Activated CD4-positive, alpha-beta T cell treated with anti-CD3 and anti-CD28 coated beads, Interleukin-2, amount 10 ng/mL, durations not matched to agents 24 days and 14 days (primary cell): ENCODE measurements at regions not wholly inside any gene's neighbourhood (a gene's known extent, or its start where the extent isn't known, plus 50 kb on each side); places are given as distances from the start of the nearest gene placed in this dataset.

Source experiments
- DNase-seq: peaks from one replicate; pipeline ENCODE4 v3.0.0; 2022
- H3K27ac Mint-ChIP-seq: one replicate; pipeline ENCODE4 v1.8.0; 2022; ENCODE audit warnings: mild to moderate bottlenecking, mixed read lengths
- H3K27me3 Mint-ChIP-seq: one replicate; pipeline ENCODE4 v1.8.0; 2022; ENCODE audit warnings: mixed read lengths
- H3K36me3 Mint-ChIP-seq: one replicate; pipeline ENCODE4 v1.8.0; 2022; ENCODE audit warnings: low read depth, mild to moderate bottlenecking, mixed read lengths
- H3K4me1 Mint-ChIP-seq: one replicate; pipeline ENCODE4 v1.8.0; 2021; ENCODE audit warnings: mixed read lengths
- H3K4me3 Mint-ChIP-seq: one replicate; pipeline ENCODE4 v1.8.0; 2022; ENCODE audit warnings: mild to moderate bottlenecking, moderate library complexity, mixed read lengths
- H3K9me3 Mint-ChIP-seq: one replicate; pipeline ENCODE4 v1.8.0; 2021; ENCODE audit warnings: mixed read lengths
- intact Hi-C: fragments of 100-400 bp; cut with micrococcal nuclease; formaldehyde crosslinking; loops from one replicate; pipeline ENCODE4 v1.15.1; 2023

DNA sequence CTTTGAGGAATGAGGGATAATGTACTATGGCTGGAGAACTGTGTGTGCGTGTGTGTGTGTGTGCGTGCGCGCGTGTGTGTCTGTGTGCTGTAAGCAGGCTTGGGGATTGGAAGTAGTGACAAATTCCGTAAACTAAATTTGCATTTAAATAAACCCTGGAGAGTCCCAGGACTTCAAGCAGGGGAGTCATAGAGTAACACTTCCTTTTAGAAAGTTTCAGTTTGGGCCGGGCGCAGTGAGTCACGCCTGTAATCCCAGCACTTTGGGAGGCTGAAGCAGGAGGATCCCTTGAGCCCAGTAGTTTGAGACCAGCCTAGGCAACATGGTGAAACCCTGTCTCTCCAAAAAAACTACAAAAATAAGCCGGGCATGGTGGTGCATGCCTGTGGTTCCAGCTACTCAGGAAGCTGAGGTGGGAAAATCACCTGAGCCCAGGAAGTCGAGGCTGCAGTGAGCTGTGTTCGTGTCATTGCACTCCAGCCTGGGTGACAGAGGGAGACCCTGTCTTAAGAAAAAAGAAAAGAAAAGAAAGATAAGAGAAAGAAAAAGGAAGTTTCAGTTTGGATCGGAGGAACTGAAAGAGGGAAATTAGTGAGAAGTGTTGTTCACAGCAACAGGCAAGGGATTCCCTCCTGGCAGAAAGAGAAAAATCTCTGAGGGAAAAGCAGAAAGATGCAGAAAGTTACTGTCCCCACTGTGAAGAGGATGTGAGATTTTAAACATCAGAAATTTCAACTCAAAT is 222.7 kb upstream of the SOX5 start:
- H3K27ac Mint-ChIP-seq: no peak overlapping the region
- no peaks in the 10 kb centered on the region for H3K9me3 Mint-ChIP-seq
- no peaks in the 10 kb centered on the region for H3K36me3 Mint-ChIP-seq
- H3K27me3 Mint-ChIP-seq: no peaks in the 10 kb centered on the region
- H3K4me1 Mint-ChIP-seq: peaks cover 2% of the 10 kb centered on the region
- intact Hi-C loops: no loop called here
- DNase-seq: no peak
- no peak overlapping the region for H3K4me3 Mint-ChIP-seq

GRCh38 chr12:24155042-24155441 is 205.6 kb upstream of the SOX5 start:
- H3K27me3 Mint-ChIP-seq: no peaks in the 10 kb centered on the region
- H3K4me1 Mint-ChIP-seq: no peaks in the 10 kb centered on the region
- no peaks in the 10 kb centered on the region for H3K36me3 Mint-ChIP-seq
- intact Hi-C loops: no loop called here
- DNase-seq: no peak
- H3K27ac Mint-ChIP-seq: no peak overlapping the region
- no peak overlapping the region for H3K4me3 Mint-ChIP-seq
- no peaks in the 10 kb centered on the region for H3K9me3 Mint-ChIP-seq

- intact Hi-C loops: no loop called here
- H3K9me3 Mint-ChIP-seq: no peaks in the 10 kb centered on the region
- no peaks in the 10 kb centered on the region for H3K4me1 Mint-ChIP-seq
- H3K27ac Mint-ChIP-seq: no peak overlapping the region
- H3K4me3 Mint-ChIP-seq: no peak overlapping the region
- no peaks in the 10 kb centered on the region for H3K36me3 Mint-ChIP-seq
- no peak for DNase-seq
- no peaks in the 10 kb centered on the region for H3K27me3 Mint-ChIP-seq
Observed at GRCh38 chr12:24153079-24153478, 203.6 kb upstream of the SOX5 start.

- Mint-ChIP-seq H3K9me3 (no peaks in the 10 kb centered on the region), H3K27me3 (no peaks in the 10 kb centered on the region), H3K4me3 (no peak overlapping the region), H3K4me1 (no peaks in the 10 kb centered on the region), H3K36me3 (no peaks in the 10 kb centered on the region), H3K27ac (no peak overlapping the region)
- intact Hi-C loops: no loop called here
- DNase-seq: no peak
Observed at GRCh38 chr12:24152270-24152669, 202.8 kb upstream of the SOX5 start.

DNA sequence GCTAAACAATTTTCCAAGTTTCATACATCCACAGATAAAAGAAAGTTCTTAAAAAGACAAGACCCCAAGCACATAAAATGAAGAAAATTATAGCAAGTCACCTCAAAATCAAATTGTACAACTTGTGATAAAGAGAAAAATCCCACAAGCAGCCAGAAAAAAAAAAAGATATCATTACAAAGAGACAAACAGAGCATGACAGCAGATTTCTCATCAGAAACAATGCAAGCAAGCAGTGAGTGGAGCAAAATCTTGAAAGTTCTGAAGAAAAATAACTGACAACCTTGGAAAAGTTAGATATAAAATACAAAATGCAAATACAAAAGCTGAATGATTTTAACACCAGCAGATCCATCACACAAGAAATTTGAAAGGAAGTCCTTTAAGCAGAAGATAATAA is 194.5 kb upstream of the SOX5 start:
- H3K9me3 Mint-ChIP-seq: no peaks in the 10 kb centered on the region
- H3K27me3 Mint-ChIP-seq: no peaks in the 10 kb centered on the region
- H3K27ac Mint-ChIP-seq: no peak overlapping the region
- no peak overlapping the region for H3K4me3 Mint-ChIP-seq
- no peak for DNase-seq
- no peaks in the 10 kb centered on the region for H3K4me1 Mint-ChIP-seq
- intact Hi-C loops: no loop called here
- no peaks in the 10 kb centered on the region for H3K36me3 Mint-ChIP-seq

- H3K27ac Mint-ChIP-seq: no peak overlapping the region
- no peaks in the 10 kb centered on the region for H3K4me1 Mint-ChIP-seq
- no peaks in the 10 kb centered on the region for H3K9me3 Mint-ChIP-seq
- no peak for DNase-seq
- no peaks in the 10 kb centered on the region for H3K36me3 Mint-ChIP-seq
- no peaks in the 10 kb centered on the region for H3K27me3 Mint-ChIP-seq
- intact Hi-C loops: no loop called here
- no peak overlapping the region for H3K4me3 Mint-ChIP-seq
Observed at GRCh38 chr12:24139035-24139434, 189.6 kb upstream of the SOX5 start.

DNA sequence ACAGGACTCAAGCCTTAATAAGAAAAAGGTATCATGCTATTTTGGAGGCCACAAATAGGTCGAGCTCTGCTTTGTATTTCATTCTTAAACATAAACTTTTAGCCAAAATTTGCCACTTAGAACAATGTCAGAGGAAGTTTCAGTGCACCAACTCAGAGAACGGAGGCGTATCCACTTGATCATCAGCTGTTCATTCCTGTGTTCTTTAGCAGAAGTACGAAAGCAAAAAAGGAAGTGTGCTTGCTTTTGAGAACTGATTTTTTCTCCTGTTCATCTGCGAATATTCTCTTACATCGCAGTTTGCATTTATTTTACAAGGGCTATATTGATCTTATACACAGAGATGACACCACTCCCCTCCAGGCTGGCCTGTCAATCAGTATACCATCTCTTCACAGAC is 188.6 kb upstream of the SOX5 start:
- H3K27me3 Mint-ChIP-seq: no peaks in the 10 kb centered on the region
- H3K27ac Mint-ChIP-seq: no peak overlapping the region
- H3K4me1 Mint-ChIP-seq: no peaks in the 10 kb centered on the region
- intact Hi-C loops: no loop called here
- no peaks in the 10 kb centered on the region for H3K36me3 Mint-ChIP-seq
- no peak for DNase-seq
- H3K9me3 Mint-ChIP-seq: no peaks in the 10 kb centered on the region
- H3K4me3 Mint-ChIP-seq: no peak overlapping the region

- H3K4me3 Mint-ChIP-seq: no peak overlapping the region
- H3K36me3 Mint-ChIP-seq: no peaks in the 10 kb centered on the region
- intact Hi-C loops: no loop called here
- no peaks in the 10 kb centered on the region for H3K9me3 Mint-ChIP-seq
- H3K27me3 Mint-ChIP-seq: no peaks in the 10 kb centered on the region
- DNase-seq: no peak
- H3K4me1 Mint-ChIP-seq: no peaks in the 10 kb centered on the region
- no peak overlapping the region for H3K27ac Mint-ChIP-seq
Observed at GRCh38 chr12:24135158-24135850, 185.8 kb upstream of the SOX5 start.

DNA sequence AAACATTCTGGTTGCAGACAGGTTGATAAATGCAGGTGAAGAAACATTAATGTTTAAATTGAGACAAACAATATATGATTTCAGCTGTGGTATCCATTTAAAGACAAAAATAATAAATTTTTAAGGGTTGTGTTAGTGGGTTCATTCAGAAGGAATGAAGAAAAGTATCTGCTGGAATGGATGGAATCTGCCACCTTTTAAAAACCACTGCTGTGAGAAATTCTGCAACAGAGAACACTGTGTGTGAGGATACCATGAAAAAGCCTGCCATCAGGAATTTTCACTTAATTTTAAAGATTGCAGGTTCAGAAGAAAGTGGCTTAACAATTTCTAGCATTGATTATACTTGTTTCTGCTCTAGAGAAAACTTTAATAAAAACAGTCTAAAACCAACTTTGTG is 184.6 kb upstream of the SOX5 start:
- H3K4me3 Mint-ChIP-seq: no peak overlapping the region

GRCh38 chr12:24133384-24133783 is 183.9 kb upstream of the SOX5 start:
- no peaks in the 10 kb centered on the region for H3K27me3 Mint-ChIP-seq
- no peaks in the 10 kb centered on the region for H3K36me3 Mint-ChIP-seq
- H3K4me1 Mint-ChIP-seq: no peaks in the 10 kb centered on the region
- H3K4me3 Mint-ChIP-seq: no peak overlapping the region
- no peak for DNase-seq
- H3K9me3 Mint-ChIP-seq: no peaks in the 10 kb centered on the region
- no peak overlapping the region for H3K27ac Mint-ChIP-seq
- intact Hi-C loops: no loop called here

More for the DNA sequence above, 184.6 kb upstream of the SOX5 start:
- intact Hi-C loops: no loop called here
- no peaks in the 10 kb centered on the region for H3K9me3 Mint-ChIP-seq
- H3K27ac Mint-ChIP-seq: no peak overlapping the region
- no peaks in the 10 kb centered on the region for H3K27me3 Mint-ChIP-seq
- no peaks in the 10 kb centered on the region for H3K36me3 Mint-ChIP-seq
- H3K4me1 Mint-ChIP-seq: no peaks in the 10 kb centered on the region
- DNase-seq: no peak

DNA sequence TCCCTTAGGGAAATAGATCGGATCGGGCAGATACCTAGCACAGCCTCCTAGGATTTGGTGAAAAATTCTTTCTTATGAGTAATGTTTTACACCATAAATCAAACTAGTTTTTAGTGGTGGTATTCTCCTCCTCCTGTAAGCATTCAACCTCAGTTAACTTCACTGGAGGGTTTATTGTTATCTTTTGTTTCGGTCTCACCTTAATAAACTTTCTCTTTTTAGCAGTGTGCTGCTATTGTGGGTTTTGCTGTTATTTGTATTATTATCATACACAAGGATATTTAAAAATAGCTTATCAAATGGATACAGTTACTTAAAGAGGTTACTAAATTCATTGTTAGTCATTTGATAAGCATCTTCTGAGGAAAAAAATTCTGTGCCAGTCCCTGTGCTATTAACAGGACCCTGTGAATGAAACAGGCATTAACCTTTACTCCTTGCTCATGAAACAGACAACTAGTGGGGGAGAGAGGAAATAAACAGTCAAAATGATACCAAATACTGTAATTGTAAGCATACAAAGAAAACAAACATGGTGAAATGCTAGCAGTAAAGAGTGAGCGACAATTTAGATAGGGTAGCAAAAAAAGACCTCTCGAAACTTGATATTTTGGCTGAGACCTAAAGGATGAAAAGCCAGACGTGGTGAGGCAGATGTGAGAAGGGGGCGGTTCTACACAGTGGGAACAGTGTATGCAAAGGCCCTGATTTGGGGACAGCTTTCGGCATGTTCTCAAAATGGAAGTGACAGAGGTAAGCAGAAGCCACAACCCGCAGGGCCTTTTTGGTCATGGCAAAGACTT is 178.7 kb upstream of the SOX5 start:
- Mint-ChIP-seq H3K9me3 (no peaks in the 10 kb centered on the region), H3K27me3 (no peaks in the 10 kb centered on the region), H3K4me3 (no peak overlapping the region), H3K36me3 (no peaks in the 10 kb centered on the region), H3K27ac (no peak overlapping the region), H3K4me1 (no peaks in the 10 kb centered on the region)
- no peak for DNase-seq
- intact Hi-C loops: no loop called here

DNA sequence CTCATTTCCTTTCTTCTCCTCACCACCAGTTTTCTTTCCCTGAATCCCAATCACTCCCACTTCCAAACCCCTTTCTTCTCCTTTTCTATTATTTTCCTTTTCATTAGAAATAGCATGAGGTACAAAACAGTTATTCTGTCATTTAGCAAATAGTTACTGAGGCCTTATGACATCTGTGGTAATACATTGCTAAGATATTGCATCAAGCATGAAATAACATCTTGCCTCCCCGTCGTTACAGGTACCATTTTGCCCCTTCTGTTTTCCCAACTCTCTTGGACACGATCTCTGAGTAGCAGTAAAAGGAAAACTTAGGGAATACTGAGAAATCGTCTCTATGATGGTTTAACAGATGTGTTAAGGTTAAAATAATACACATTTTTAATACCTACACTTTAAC is 175.8 kb upstream of the SOX5 start:
- Mint-ChIP-seq H3K27ac (no peak overlapping the region), H3K36me3 (no peaks in the 10 kb centered on the region), H3K4me3 (no peak overlapping the region), H3K27me3 (no peaks in the 10 kb centered on the region), H3K9me3 (no peaks in the 10 kb centered on the region), H3K4me1 (no peaks in the 10 kb centered on the region)
- no peak for DNase-seq
- intact Hi-C loops: no loop called here

GRCh38 chr12:24121911-24122310 is 172.4 kb upstream of the SOX5 start:
- Mint-ChIP-seq H3K4me1 (no peaks in the 10 kb centered on the region), H3K36me3 (no peaks in the 10 kb centered on the region), H3K27ac (no peak overlapping the region), H3K9me3 (no peaks in the 10 kb centered on the region), H3K27me3 (no peaks in the 10 kb centered on the region), H3K4me3 (no peak overlapping the region)
- intact Hi-C loops: no loop called here
- no peak for DNase-seq

DNA sequence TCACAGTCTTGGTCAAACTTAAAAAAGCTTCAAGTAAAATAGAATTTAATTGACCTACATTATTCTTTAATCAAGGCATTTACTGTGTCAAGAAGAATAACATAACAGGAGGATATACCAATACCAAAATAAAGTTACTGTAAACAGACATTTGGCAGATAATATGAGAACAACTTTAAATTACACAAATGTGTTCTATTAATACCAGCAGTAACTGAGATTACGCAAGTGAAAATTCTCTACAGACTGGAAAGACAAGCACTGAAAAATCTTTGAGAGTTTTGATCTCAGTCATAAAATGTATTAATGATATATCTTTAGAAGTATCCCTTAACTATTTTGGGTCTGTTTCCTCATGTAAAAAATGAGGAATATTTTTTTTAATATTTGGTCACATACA is 169.2 kb upstream of the SOX5 start:
- Mint-ChIP-seq H3K4me3 (no peak overlapping the region), H3K36me3 (no peaks in the 10 kb centered on the region), H3K27me3 (no peaks in the 10 kb centered on the region), H3K27ac (no peak overlapping the region), H3K4me1 (no peaks in the 10 kb centered on the region), H3K9me3 (no peaks in the 10 kb centered on the region)
- intact Hi-C loops: no loop called here
- DNase-seq: no peak
